SU-DHL-6 (cell line): ENCODE measurements at regions not wholly inside any gene's neighbourhood (a gene's known extent, or its start where the extent isn't known, plus 50 kb on each side); places are given as distances from the start of the nearest gene placed in this dataset.

Experiments used
- H2AFZ ChIP-seq: fragments of 200-600 bp; sonication (generic); 2 replicates; pipeline ENCODE4 v1.6.1; 2014; ENCODE audit warnings: low read depth, mild to moderate bottlenecking, moderate library complexity, mixed read lengths, antibody characterized with exemption, low read length; ENCODE audit not compliant: severe bottlenecking
- H3F3A ChIP-seq: fragments of 200-600 bp; shearing (Covaris generic); 2 replicates; pipeline ENCODE4 v1.6.0; 2016; ENCODE audit warnings: antibody characterized with exemption, mild to moderate bottlenecking; ENCODE audit not compliant: insufficient read depth
- H3K27ac ChIP-seq: fragments of 200-600 bp; sonication (generic); 2 replicates; pipeline ENCODE4 v1.5.1; 2016; ENCODE audit warnings: low read depth, mild to moderate bottlenecking, low read length, moderate library complexity, mixed read lengths
- H3K27me3 ChIP-seq: fragments of 200-600 bp; sonication (generic), shearing (Covaris generic); 2 replicates; pipeline ENCODE4 v1.6.0; 2014; ENCODE audit warnings: mild to moderate bottlenecking, low read length
- H3K36me3 ChIP-seq: fragments of 200-600 bp; sonication (generic); 2 replicates; pipeline ENCODE4 v1.6.1; 2014; ENCODE audit warnings: mild to moderate bottlenecking, low read length, mixed read lengths
- H3K4me2 ChIP-seq: fragments of 300-600, 200-600 bp; shearing (Covaris generic), sonication (generic); 2 replicates; pipeline ENCODE4 v1.6.0; 2014; ENCODE audit warnings: low read length, low read depth, mild to moderate bottlenecking; ENCODE audit not compliant: poor library complexity, severe bottlenecking
- H3K4me3 ChIP-seq: fragments of 200-600 bp; sonication (generic); 2 replicates; pipeline ENCODE4 v1.5.1; 2014; ENCODE audit warnings: antibody characterized with exemption, low read length, mild to moderate bottlenecking, mixed read lengths; ENCODE audit not compliant: insufficient read depth, poor library complexity, severe bottlenecking
- H3K79me2 ChIP-seq: fragments of 200-600 bp; sonication (generic); 2 replicates; pipeline ENCODE4 v1.6.1; 2014; ENCODE audit warnings: mild to moderate bottlenecking, low read length, moderate library complexity; ENCODE audit not compliant: insufficient read depth
- H3K9ac ChIP-seq: fragments of 200-600 bp; sonication (generic); 2 replicates; pipeline ENCODE4 v1.7.0; 2014; ENCODE audit warnings: mild to moderate bottlenecking, low read length
- H3K9me2 ChIP-seq: fragments of 200-600 bp; sonication (generic); replicated peaks from 2 replicates; pipeline ENCODE4 v1.6.1; 2014; ENCODE audit warnings: low read length; ENCODE audit not compliant: insufficient read depth
- H3K9me3 ChIP-seq: fragments of 200-600 bp; sonication (generic); 2 replicates; pipeline ENCODE4 v1.6.1; 2014; ENCODE audit warnings: low read length, mixed read lengths; ENCODE audit not compliant: insufficient read depth
- H4K20me1 ChIP-seq: fragments of 200-600 bp; sonication (generic); 2 replicates; pipeline ENCODE4 v1.6.1; 2014; ENCODE audit warnings: low read depth, mild to moderate bottlenecking, antibody characterized with exemption, low read length, moderate library complexity, mixed read lengths
- CTCF ChIP-seq: fragments of 200-600 bp; sonication (generic); IDR thresholded peaks from one replicate; pipeline ENCODE4 v1.5.1; 2017; ENCODE audit warnings: antibody characterized with exemption, mild to moderate bottlenecking, low read length, moderate library complexity; ENCODE audit not compliant: insufficient read depth, poor library complexity, severe bottlenecking
- EZH2phosphoT487 ChIP-seq: fragments of 200-600 bp; sonication (generic), shearing (Covaris generic); conservative IDR thresholded peaks from 2 replicates; pipeline ENCODE4 v1.6.1; 2018; ENCODE audit warnings: mild to moderate bottlenecking, antibody characterized with exemption, low read length, moderate library complexity, mixed read lengths

DNA sequence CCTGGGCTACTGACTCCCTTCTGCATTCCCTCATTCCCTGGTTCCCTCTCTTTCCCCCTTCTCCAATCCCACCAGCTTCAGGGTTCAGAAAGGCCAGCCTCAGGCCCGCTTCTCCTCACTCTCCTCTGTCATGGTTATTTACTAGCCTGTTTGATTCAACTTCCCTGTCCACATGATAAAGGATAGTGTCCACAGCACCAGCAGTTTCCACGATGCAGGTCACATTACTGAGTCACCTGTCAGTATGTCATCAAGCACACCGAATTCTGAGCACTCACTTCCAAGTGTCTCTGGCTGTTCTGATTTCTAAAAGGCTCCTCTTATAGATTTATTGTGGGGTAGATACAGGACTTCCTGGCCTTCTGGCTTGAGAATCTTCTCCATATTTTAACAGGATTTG is 96.6 kb upstream of the CTNNB1 start:
- H4K20me1 ChIP-seq = no peaks in the 10 kb centered on the region
- TF ChIP-seq EZH2phosphoT487 = no peak
- no peak for TF ChIP-seq CTCF
- no peaks in the 10 kb centered on the region for H3F3A ChIP-seq
- no peak overlapping the region for H3K4me3 ChIP-seq
- H2AFZ ChIP-seq = no peak overlapping the region
- H3K9me3 ChIP-seq = no peaks in the 10 kb centered on the region
- no peaks in the 10 kb centered on the region for H3K79me2 ChIP-seq
- no peaks in the 10 kb centered on the region for H3K36me3 ChIP-seq
- H3K27ac ChIP-seq = no peak overlapping the region
- no peak overlapping the region for H3K4me2 ChIP-seq
- no peaks in the 10 kb centered on the region for H3K9me2 ChIP-seq
- H3K27me3 ChIP-seq = no peaks in the 10 kb centered on the region
- H3K9ac ChIP-seq = no peak overlapping the region

- Histone ChIP-seq H3K27ac (no peak overlapping the region), H3K4me3 (no peak overlapping the region), H3K9ac (no peak overlapping the region), H3K9me2 (no peaks in the 10 kb centered on the region), H3K9me3 (no peaks in the 10 kb centered on the region), H3K79me2 (no peaks in the 10 kb centered on the region), H3K4me2 (no peak overlapping the region), H3F3A (no peaks in the 10 kb centered on the region), H3K27me3 (no peaks in the 10 kb centered on the region), H4K20me1 (no peaks in the 10 kb centered on the region), H2AFZ (no peak overlapping the region), H3K36me3 (no peaks in the 10 kb centered on the region)
- TF ChIP-seq CTCF = no peak
- TF ChIP-seq EZH2phosphoT487 = no peak
Measured at GRCh38 chr3:41103200-41103599, 96.1 kb upstream of the CTNNB1 start.

DNA sequence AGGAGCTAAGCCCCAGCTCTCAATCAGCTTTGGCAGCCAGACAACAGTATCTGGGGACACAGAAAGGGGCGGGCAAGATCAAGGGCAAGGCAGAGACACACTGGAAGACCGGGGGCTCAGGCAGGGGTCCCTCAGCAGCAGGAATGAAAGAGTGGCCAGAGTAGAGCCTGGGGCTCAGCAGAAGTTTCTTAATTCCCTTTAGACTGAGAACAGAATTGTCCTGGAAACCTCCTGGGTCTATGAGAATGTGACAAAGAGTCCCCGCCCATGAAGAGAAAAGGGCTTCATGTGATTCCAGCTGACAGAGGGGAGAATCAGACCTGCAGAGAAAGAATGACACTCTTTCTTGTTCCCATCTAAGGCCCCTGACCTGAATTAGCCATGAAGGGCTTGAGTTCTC is 95.2 kb upstream of the CTNNB1 start:
- Histone ChIP-seq H3K27me3 (no peaks in the 10 kb centered on the region), H3K79me2 (no peaks in the 10 kb centered on the region), H4K20me1 (no peaks in the 10 kb centered on the region), H3K4me3 (no peak overlapping the region), H3K36me3 (no peaks in the 10 kb centered on the region), H3K9me3 (no peaks in the 10 kb centered on the region), H2AFZ (no peak overlapping the region), H3K9ac (no peak overlapping the region), H3K9me2 (no peaks in the 10 kb centered on the region), H3F3A (no peaks in the 10 kb centered on the region), H3K4me2 (no peak overlapping the region), H3K27ac (no peak overlapping the region)
- TF ChIP-seq CTCF = no peak
- TF ChIP-seq EZH2phosphoT487 = no peak

- H3K79me2 ChIP-seq = no peaks in the 10 kb centered on the region
- H2AFZ ChIP-seq = no peak overlapping the region
Measured at GRCh38 chr3:41106691-41107090, 92.6 kb upstream of the CTNNB1 start.

More at GRCh38 chr3:41106691-41107090, 92.6 kb upstream of the CTNNB1 start:
- no peak overlapping the region for H3K4me3 ChIP-seq
- no peak overlapping the region for H3K9ac ChIP-seq
- H4K20me1 ChIP-seq = no peaks in the 10 kb centered on the region
- no peaks in the 10 kb centered on the region for H3F3A ChIP-seq
- no peaks in the 10 kb centered on the region for H3K9me3 ChIP-seq
- no peaks in the 10 kb centered on the region for H3K36me3 ChIP-seq
- no peaks in the 10 kb centered on the region for H3K9me2 ChIP-seq
- no peak overlapping the region for H3K27ac ChIP-seq
- no peak overlapping the region for H3K4me2 ChIP-seq
- TF ChIP-seq CTCF = no peak
- no peak for TF ChIP-seq EZH2phosphoT487
- no peaks in the 10 kb centered on the region for H3K27me3 ChIP-seq
